HG03469 (cell line): ENCODE measurements at regions not wholly inside any gene's neighbourhood (a gene's known extent, or its start where the extent isn't known, plus 50 kb on each side); places are given as distances from the start of the nearest gene placed in this dataset.
"Not testable (repeated sequence)": the region's sequence is repeated elsewhere in the genome, so short reads cannot be mapped to it uniquely, and the experiment has no call there.

Experiments used
- ATAC-seq: cut with Tn5 transposase; IDR thresholded peaks from one replicate; pipeline ENCODE4 v1.9.1; 2021; ENCODE audit warnings: mild to moderate bottlenecking, moderate library complexity, moderate number of reproducible peaks; ENCODE audit not compliant: unreplicated experiment

GRCh38 chr4:54403700-54404453, 174.8 kb downstream of the PDGFRA start:
- ATAC-seq = no peak

GRCh38 chr4:54409270-54409817, 180.3 kb downstream of the PDGFRA start:
- not testable (repeated sequence) for ATAC-seq

- ATAC-seq = no peak
Observed at GRCh38 chr4:54414545-54414944, 185.5 kb downstream of the PDGFRA start.

DNA sequence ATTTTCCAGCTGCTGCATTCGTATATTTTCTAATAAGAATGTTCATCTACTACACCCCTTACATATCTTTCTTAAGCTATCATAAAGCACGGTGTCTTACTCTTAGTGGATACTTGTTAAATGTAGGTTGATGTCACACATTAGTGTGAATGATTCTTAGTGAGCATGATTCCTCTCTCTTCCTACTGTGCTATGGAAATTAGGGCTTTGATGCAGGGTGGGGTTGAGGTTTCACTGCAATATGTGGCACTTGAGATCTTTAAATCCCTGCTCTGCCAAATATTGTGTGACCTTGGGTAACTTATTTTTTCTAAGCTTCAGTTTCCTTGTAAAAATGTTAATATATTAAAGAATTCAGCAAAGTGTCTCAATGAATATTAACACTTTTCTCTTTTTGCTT, 188.4 kb downstream of the PDGFRA start:
- no peak for ATAC-seq

DNA sequence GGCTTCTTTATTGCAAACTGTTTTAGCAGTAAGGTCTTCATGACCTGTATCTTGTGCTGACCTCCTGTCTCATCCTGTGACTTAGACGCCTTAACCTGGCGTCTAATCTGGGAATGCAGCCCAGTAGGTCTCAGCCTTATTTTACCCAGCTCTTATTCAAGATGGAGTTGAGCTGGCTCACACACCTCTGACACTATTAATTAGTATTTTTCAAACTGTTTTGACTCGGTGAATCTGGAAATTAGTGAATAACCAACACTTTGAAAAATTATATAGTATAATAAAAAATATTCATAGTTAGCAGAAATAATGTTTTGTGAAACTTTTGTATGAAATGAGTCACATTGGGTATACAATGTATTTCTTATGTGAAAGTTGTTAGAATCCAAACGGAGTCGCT, 189.4 kb downstream of the PDGFRA start:
- no peak for ATAC-seq

GRCh38 chr4:54423066-54423465, 194.0 kb downstream of the PDGFRA start:
- ATAC-seq = no peak

DNA sequence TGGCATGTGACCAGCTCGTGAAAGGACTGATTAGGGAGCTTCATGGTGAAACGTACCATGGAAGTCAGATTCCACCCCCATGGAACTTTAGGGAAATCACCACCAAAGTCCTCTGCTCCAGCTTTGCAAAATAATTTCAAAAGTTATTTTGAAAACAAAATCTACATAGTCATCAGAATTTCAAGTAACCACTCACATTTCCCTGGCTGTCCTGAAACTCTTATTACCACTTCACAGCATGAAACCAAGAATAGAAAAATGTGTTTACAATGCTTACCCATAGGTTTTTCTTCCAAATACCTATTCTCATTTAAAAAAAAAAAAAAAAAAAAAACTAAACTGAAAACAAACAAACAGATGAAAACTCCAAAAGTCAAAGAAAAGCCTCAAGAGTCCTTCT, 198.7 kb downstream of the PDGFRA start:
- no peak for ATAC-seq

GRCh38 chr4:54428940-54429339, 199.8 kb downstream of the PDGFRA start:
- no peak for ATAC-seq

DNA sequence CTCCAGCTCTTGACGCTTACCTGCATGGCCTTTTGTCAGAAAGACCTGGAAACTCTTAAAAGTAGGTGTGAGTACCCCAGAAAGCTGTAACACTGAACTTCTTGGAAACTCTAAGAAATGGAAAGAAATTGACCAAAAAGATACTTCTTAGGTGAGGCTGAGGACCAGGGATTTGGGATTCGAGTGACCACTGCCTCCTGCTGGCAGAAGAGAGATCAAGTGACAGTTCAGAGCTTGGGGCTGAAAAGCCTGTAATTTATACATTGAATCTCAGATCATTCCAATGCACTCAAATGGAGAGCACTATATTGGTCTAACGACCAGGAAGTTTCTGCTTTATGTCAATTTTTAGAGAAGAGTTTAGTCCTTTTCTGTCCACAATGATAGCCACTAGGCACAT, 204.6 kb downstream of the PDGFRA start:
- no peak for ATAC-seq

- ATAC-seq = no peak
Observed at GRCh38 chr4:54439831-54440243, 210.7 kb downstream of the PDGFRA start.

- ATAC-seq = no peak
Observed at GRCh38 chr4:54440394-54441136, 211.5 kb downstream of the PDGFRA start.

DNA sequence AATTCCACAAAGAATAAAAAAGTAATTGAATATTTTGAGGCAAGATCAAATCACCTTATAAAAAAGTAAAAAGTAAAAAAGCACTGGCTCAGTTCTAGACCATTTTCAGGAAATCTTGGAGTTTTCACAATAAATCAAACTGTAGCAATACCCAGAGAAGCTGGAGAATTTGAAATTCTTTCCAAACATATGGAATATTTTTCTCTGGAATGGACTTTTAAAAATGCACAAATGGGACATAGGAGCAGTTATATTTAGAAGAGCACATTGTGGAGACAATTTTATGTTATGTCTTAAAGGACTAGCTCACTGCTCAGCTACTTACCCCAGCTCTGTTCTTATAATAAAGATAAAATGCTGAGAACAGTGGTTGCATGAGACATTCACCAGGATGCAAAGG, 211.9 kb upstream of the KIT start:
- ATAC-seq = no peak

DNA sequence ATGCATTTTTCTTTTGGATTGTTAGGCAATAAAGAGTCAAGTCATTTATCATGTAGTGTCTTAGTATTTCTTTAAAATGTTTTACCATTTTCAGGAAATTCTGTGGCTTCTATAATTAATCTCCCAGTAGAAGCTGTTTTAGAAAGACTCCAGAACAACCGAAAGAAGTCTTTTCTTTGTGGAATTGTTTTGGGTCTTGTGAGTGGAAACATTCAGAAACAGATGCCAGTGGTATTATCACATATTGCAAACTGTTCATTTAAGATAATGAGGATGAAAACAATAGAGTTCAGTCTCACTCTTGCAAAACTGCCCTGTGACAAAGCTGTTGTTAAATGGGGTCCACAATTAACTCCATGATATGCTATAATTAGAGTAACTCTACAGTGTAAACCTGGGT, 211.2 kb upstream of the KIT start:
- no peak for ATAC-seq

GRCh38 chr4:54447304-54447703, 210.5 kb upstream of the KIT start:
- no peak for ATAC-seq

- ATAC-seq = no peak
Observed at GRCh38 chr4:54449999-54450398, 207.8 kb upstream of the KIT start.

DNA sequence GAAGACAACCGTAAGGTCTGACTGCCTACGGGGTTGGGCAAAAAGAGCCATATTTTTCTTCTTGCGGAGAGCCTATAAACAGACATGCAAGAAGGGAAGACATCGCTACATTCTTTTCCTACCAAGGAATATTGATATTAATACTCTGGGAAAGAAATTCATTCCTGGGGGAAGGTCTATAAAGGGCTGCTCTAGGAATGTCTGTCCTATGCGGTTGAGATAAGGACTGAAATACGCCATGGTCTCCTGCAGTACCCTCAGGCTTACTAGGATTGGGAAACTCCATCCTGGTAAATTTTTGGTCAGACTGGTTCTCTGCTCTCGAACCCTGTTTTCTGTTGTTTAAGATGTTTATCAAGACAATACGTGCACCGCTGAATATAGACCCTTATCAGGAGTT, 190.8 kb upstream of the KIT start:
- not testable (repeated sequence) for ATAC-seq

GRCh38 chr4:54473077-54473545, 184.6 kb upstream of the KIT start:
- no peak for ATAC-seq

- no peak for ATAC-seq
Observed at GRCh38 chr4:54473798-54474197, 184.0 kb upstream of the KIT start.

DNA sequence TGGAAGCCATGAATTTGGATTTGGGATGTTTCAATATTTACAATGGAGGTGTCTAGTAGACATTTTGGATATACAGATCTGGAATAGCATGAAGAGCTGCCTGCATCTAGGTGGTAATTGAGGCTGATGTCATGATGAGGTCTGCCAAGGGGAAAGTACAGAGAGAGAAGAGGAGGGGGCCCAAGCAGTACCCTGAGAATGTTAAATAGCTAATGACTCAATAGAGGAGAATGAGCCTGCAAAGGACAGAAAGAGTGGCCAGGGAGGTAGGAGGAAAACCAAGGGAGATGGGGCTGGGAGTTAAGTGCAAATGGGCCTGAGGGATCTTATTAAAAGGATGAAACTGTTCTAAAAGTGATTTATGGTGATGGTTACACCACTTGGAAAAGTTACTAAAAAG, 182.2 kb upstream of the KIT start:
- no peak for ATAC-seq

DNA sequence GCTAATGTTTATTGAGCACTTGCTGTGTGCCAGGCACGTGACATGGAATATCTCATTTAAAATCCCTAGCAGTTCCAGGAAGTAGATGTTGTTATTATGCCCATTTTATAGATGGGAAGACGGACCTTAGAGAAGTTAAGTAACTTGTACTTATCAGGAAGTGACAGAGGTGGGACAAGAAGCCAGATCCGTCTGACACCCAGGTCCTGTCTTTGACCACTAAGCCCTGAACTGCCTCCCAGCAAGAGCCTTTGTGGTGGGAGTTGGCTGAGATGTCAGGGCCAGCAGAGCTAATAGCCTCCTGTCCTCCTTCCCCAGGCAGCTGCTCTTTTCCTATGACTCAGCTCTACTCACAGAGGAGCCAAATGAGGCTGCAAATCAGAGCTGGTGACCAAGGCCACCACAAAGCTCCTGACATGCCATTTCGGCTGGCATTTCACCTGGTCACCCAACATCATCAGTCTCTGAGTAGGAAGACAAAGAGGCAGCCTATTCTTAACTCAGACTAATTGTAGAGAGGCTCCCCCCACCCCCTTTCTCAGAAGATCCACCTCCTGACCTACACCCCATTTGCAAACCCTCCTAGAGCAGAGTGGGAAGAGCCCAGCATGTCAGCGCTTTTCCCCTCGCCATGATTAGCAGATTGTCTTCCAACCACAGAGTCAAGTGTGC, 175.1 kb upstream of the KIT start:
- no peak for ATAC-seq

DNA sequence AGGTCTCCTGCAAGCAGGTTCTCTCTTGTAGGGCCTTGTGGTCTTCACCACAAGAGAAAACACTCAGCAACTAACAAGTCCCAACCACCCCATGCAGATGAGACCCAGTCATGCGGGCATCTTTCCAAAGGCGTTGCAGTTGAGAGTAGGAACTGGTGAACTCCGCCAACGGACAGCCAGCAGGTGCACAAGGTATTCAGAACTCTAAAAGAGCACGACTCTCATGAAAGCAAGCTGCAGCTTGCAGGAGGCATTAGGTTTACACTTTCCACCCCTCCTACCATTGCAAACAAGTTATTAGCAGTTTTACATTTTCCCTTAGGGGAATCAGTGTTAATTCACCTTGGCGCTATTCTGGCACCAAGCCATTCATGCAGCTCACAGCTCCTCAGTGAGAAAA, 173.4 kb upstream of the KIT start:
- no peak for ATAC-seq
